ENCODE measurements at regions not wholly inside any gene's neighbourhood (a gene's known extent, or its start where the extent isn't known, plus 50 kb on each side); places are given as distances from the start of the nearest gene placed in this dataset.

- no peak for TF ChIP-seq CTCF (IDR thresholded peaks at IDR 0.05; ENCODE audit: low read depth, low read length)
Observed at GRCh38 chr13:75092143-75092542, 389.8 kb downstream of the TBC1D4 start.

GRCh38 chr13:75091718-75092117, 390.3 kb downstream of the TBC1D4 start:
- Histone ChIP-seq H3K4me3 (ENCODE audit: low read depth, low read length) (no peak overlapping the region), H3K27ac (no peak overlapping the region), H3K27me3 (ENCODE audit: insufficient read depth, low read depth, severe bottlenecking) (no peaks in the 10 kb centered on the region), H3K36me3 (no peaks in the 10 kb centered on the region), H3K9me3 (ENCODE audit: severe bottlenecking) (no peaks in the 10 kb centered on the region)
- DNase-seq, result no peak
- TF ChIP-seq CTCF (IDR thresholded peaks at IDR 0.05; ENCODE audit: low read depth, low read length), result no peak

More at GRCh38 chr13:75092143-75092542, 389.8 kb downstream of the TBC1D4 start:
- H3K9me3 ChIP-seq (ENCODE audit: severe bottlenecking), result no peaks in the 10 kb centered on the region
- no peak overlapping the region for H3K27ac ChIP-seq
- DNase-seq, result no peak
- H3K4me3 ChIP-seq (ENCODE audit: low read depth, low read length), result no peak overlapping the region
- H3K36me3 ChIP-seq, result no peaks in the 10 kb centered on the region
- no peaks in the 10 kb centered on the region for H3K27me3 ChIP-seq (ENCODE audit: insufficient read depth, low read depth, severe bottlenecking)

- no peak for TF ChIP-seq CTCF (IDR thresholded peaks at IDR 0.05; ENCODE audit: low read depth, low read length)
- H3K27ac ChIP-seq, result no peak overlapping the region
- H3K9me3 ChIP-seq (ENCODE audit: severe bottlenecking), result no peaks in the 10 kb centered on the region
- H3K4me3 ChIP-seq (ENCODE audit: low read depth, low read length), result no peak overlapping the region
- no peak for DNase-seq
- H3K36me3 ChIP-seq, result no peaks in the 10 kb centered on the region
- H3K27me3 ChIP-seq (ENCODE audit: insufficient read depth, low read depth, severe bottlenecking), result no peaks in the 10 kb centered on the region
Observed at GRCh38 chr13:75090872-75091615, 390.9 kb downstream of the TBC1D4 start.

- H3K9me3 ChIP-seq (ENCODE audit: severe bottlenecking), result no peaks in the 10 kb centered on the region
- no peaks in the 10 kb centered on the region for H3K27me3 ChIP-seq (ENCODE audit: insufficient read depth, low read depth, severe bottlenecking)
- H3K36me3 ChIP-seq, result no peaks in the 10 kb centered on the region
- H3K4me3 ChIP-seq (ENCODE audit: low read depth, low read length), result no peak overlapping the region
- no peak for TF ChIP-seq CTCF (IDR thresholded peaks at IDR 0.05; ENCODE audit: low read depth, low read length)
- DNase-seq, result no peak
- no peak overlapping the region for H3K27ac ChIP-seq
Observed at GRCh38 chr13:75088915-75089314, 393.1 kb downstream of the TBC1D4 start.

GRCh38 chr13:75079226-75079625, 402.7 kb downstream of the TBC1D4 start:
- no peak for TF ChIP-seq CTCF (IDR thresholded peaks at IDR 0.05; ENCODE audit: low read depth, low read length)
- no peaks in the 10 kb centered on the region for H3K36me3 ChIP-seq
- H3K27me3 ChIP-seq (ENCODE audit: insufficient read depth, low read depth, severe bottlenecking), result no peaks in the 10 kb centered on the region
- H3K27ac ChIP-seq, result no peak overlapping the region
- no peak for DNase-seq
- H3K4me3 ChIP-seq (ENCODE audit: low read depth, low read length), result no peak overlapping the region
- no peaks in the 10 kb centered on the region for H3K9me3 ChIP-seq (ENCODE audit: severe bottlenecking)

GRCh38 chr13:75076476-75076875, 405.5 kb downstream of the TBC1D4 start:
- Histone ChIP-seq H3K4me3 (ENCODE audit: low read depth, low read length) (no peak overlapping the region), H3K27me3 (ENCODE audit: insufficient read depth, low read depth, severe bottlenecking) (no peaks in the 10 kb centered on the region), H3K36me3 (no peaks in the 10 kb centered on the region), H3K27ac (no peak overlapping the region), H3K9me3 (ENCODE audit: severe bottlenecking) (no peaks in the 10 kb centered on the region)
- DNase-seq, result no peak
- no peak for TF ChIP-seq CTCF (IDR thresholded peaks at IDR 0.05; ENCODE audit: low read depth, low read length)

Data from WERI-Rb-1 (cell line).